ENCODE measurements at regions not wholly inside any gene's neighbourhood (a gene's known extent, or its start where the extent isn't known, plus 50 kb on each side); places are given as distances from the start of the nearest gene placed in this dataset.

GRCh38 chr13:105105471-105105870 is 1430.0 kb downstream of the EFNB2 start:
- TF ChIP-seq CTCF (IDR thresholded peaks at IDR 0.05) (no peak), POLR2A (IDR thresholded peaks at IDR 0.05) (no peak)

Measured in right lobe of liver (tissue), 4 donors.